Neural progenitor cell (in vitro differentiated cells): ENCODE measurements at regions not wholly inside any gene's neighbourhood (a gene's known extent, or its start where the extent isn't known, plus 50 kb on each side); places are given as distances from the start of the nearest gene placed in this dataset.
A peak's percentile ranks its signal among the peaks of the same experiment; 100 is the strongest.

Experiments
- DNase-seq: peaks from one replicate; pipeline ENCODE4 v3.0.0-alpha.2; 2016; ENCODE audit warnings: low spot score
- H2AFZ ChIP-seq: fragments of 200-600 bp; sonication (generic); replicated peaks from 2 replicates; pipeline ENCODE4 v1.6.1; 2016; ENCODE audit warnings: antibody characterized with exemption
- H3F3A ChIP-seq: fragments of 200-600 bp; sonication (generic); 2 replicates; pipeline ENCODE4 v1.6.1; 2016; ENCODE audit warnings: antibody characterized with exemption, low read depth
- H3K27ac ChIP-seq: fragments of 200-600 bp; sonication (generic); 2 replicates; pipeline ENCODE4 v1.5.1; 2016; ENCODE audit warnings: mild to moderate bottlenecking
- H3K27me3 ChIP-seq: fragments of 200-600 bp; sonication (generic); 2 replicates; pipeline ENCODE4 v1.6.1; 2016; ENCODE audit warnings: mild to moderate bottlenecking, moderate library complexity
- H3K36me3 ChIP-seq: fragments of 200-600 bp; sonication (generic); 2 replicates; pipeline ENCODE4 v1.5.1; 2016
- H3K4me1 ChIP-seq: fragments of 200-600 bp; sonication (generic); 2 replicates; pipeline ENCODE4 v1.6.1; 2016; ENCODE audit warnings: mixed run types
- H3K4me2 ChIP-seq: fragments of 200-600 bp; sonication (generic); 2 replicates; pipeline ENCODE4 v1.6.1; 2016
- H3K4me3 ChIP-seq: fragments of 200-600 bp; sonication (generic); 2 replicates; pipeline ENCODE4 v1.5.1; 2016
- H3K79me2 ChIP-seq: fragments of 200-600 bp; sonication (generic); 2 replicates; pipeline ENCODE4 v1.6.1; 2016; ENCODE audit warnings: low read depth
- H3K9ac ChIP-seq: fragments of 200-600 bp; sonication (generic); 2 replicates; pipeline ENCODE4 v1.6.1; 2016
- H3K9me3 ChIP-seq: fragments of 200-600 bp; sonication (generic); 2 replicates; pipeline ENCODE4 v1.5.1; 2016; ENCODE audit warnings: low read depth
- H4K20me1 ChIP-seq: fragments of 200-600 bp; sonication (generic); 2 replicates; pipeline ENCODE4 v1.6.1; 2016; ENCODE audit warnings: low read depth
- H3K27ac Mint-ChIP-seq: 3 replicates; pipeline ENCODE4 v1.8.0; 2021; ENCODE audit warnings: mixed read lengths
- H3K27me3 Mint-ChIP-seq: 2 replicates; pipeline ENCODE4 v1.8.0; 2022; ENCODE audit warnings: low read depth, mild to moderate bottlenecking, inconsistent platforms, moderate library complexity, mixed read lengths; ENCODE audit not compliant: insufficient read depth
- H3K36me3 Mint-ChIP-seq: 3 replicates; pipeline ENCODE4 v1.8.0; 2021; ENCODE audit warnings: mixed read lengths
- H3K4me1 Mint-ChIP-seq: 3 replicates; pipeline ENCODE4 v1.8.0; 2021; ENCODE audit warnings: mixed read lengths
- H3K4me3 Mint-ChIP-seq: 3 replicates; pipeline ENCODE4 v1.8.0; 2021; ENCODE audit warnings: mild to moderate bottlenecking, moderate library complexity, mixed read lengths
- H3K9me3 Mint-ChIP-seq: 3 replicates; pipeline ENCODE4 v1.8.0; 2020; ENCODE audit warnings: mixed read lengths
- CTCF ChIP-seq: fragments of 200-600 bp; sonication (generic); IDR thresholded peaks from 2 replicates; pipeline ENCODE4 v1.5.1; 2017; ENCODE audit warnings: antibody characterized with exemption, mild to moderate bottlenecking
- EZH2 ChIP-seq: fragments of 200-600 bp; sonication (generic); IDR thresholded peaks from 2 replicates; pipeline ENCODE4 v1.6.1; 2017; ENCODE audit warnings: antibody characterized with exemption, mild to moderate bottlenecking, moderate library complexity
- EZH2phosphoT487 ChIP-seq: fragments of 200-600 bp; sonication (generic); IDR thresholded peaks from 2 replicates; pipeline ENCODE4 v1.6.1; 2017; ENCODE audit warnings: antibody characterized with exemption

GRCh38 chr3:5840056-5840455, 652.5 kb downstream of the EDEM1 start:
- no peaks in the 10 kb centered on the region for H3K36me3 Mint-ChIP-seq
- H3K36me3 ChIP-seq, result no peaks in the 10 kb centered on the region
- no peaks in the 10 kb centered on the region for H3K9me3 Mint-ChIP-seq
- peaks cover 2% of the 10 kb centered on the region for H3K27me3 Mint-ChIP-seq
- DNase-seq, result no peak
- TF ChIP-seq EZH2phosphoT487 (no peak), EZH2 (no peak), CTCF (no peak)
- H3K9ac ChIP-seq, result no peak overlapping the region
- H3F3A ChIP-seq, result no peaks in the 10 kb centered on the region
- H3K27me3 ChIP-seq, result no peaks in the 10 kb centered on the region
- no peak overlapping the region for H3K27ac Mint-ChIP-seq
- no peaks in the 10 kb centered on the region for H3K9me3 ChIP-seq
- H3K4me1 Mint-ChIP-seq, result peaks cover 7% of the 10 kb centered on the region
- H3K27ac ChIP-seq, result no peak overlapping the region
- H3K4me1 ChIP-seq, result no peaks in the 10 kb centered on the region
- H2AFZ ChIP-seq, result no peak overlapping the region
- H3K4me3 ChIP-seq, result no peak overlapping the region
- H4K20me1 ChIP-seq, result no peaks in the 10 kb centered on the region
- H3K79me2 ChIP-seq, result no peaks in the 10 kb centered on the region
- H3K4me3 Mint-ChIP-seq, result no peak overlapping the region
- H3K4me2 ChIP-seq, result no peak overlapping the region

GRCh38 chr3:5841599-5841998, 654.1 kb downstream of the EDEM1 start:
- H3K36me3 Mint-ChIP-seq, result no peaks in the 10 kb centered on the region
- H3K27me3 ChIP-seq, result no peaks in the 10 kb centered on the region
- H3K4me3 ChIP-seq, result no peak overlapping the region
- no peaks in the 10 kb centered on the region for H3K4me1 ChIP-seq
- no peak overlapping the region for H3K9ac ChIP-seq
- no peak overlapping the region for H3K4me3 Mint-ChIP-seq
- H3K4me1 Mint-ChIP-seq, result peaks cover 7% of the 10 kb centered on the region
- H2AFZ ChIP-seq, result no peak overlapping the region
- H3K27ac ChIP-seq, result no peak overlapping the region
- H3K36me3 ChIP-seq, result no peaks in the 10 kb centered on the region
- no peaks in the 10 kb centered on the region for H3F3A ChIP-seq
- no peak for DNase-seq
- no peaks in the 10 kb centered on the region for H4K20me1 ChIP-seq
- no peak for TF ChIP-seq CTCF
- no peak for TF ChIP-seq EZH2phosphoT487
- TF ChIP-seq EZH2, result no peak
- no peaks in the 10 kb centered on the region for H3K9me3 ChIP-seq
- H3K79me2 ChIP-seq, result no peaks in the 10 kb centered on the region
- H3K27me3 Mint-ChIP-seq, result peaks cover 2% of the 10 kb centered on the region
- H3K27ac Mint-ChIP-seq, result no peak overlapping the region
- H3K9me3 Mint-ChIP-seq, result no peaks in the 10 kb centered on the region
- H3K4me2 ChIP-seq, result no peak overlapping the region

- Histone ChIP-seq H3F3A (no peaks in the 10 kb centered on the region), H4K20me1 (no peaks in the 10 kb centered on the region), H3K79me2 (no peaks in the 10 kb centered on the region), H3K9ac (no peak overlapping the region), H3K4me3 (no peak overlapping the region), H3K9me3 (no peaks in the 10 kb centered on the region), H3K27me3 (no peaks in the 10 kb centered on the region), H3K4me2 (no peak overlapping the region), H3K36me3 (no peaks in the 10 kb centered on the region), H3K27ac (no peak overlapping the region), H2AFZ (no peak overlapping the region), H3K4me1 (no peaks in the 10 kb centered on the region)
- no peak overlapping the region for H3K4me3 Mint-ChIP-seq
- H3K9me3 Mint-ChIP-seq, result no peaks in the 10 kb centered on the region
- no peak for DNase-seq
- no peak overlapping the region for H3K27ac Mint-ChIP-seq
- H3K27me3 Mint-ChIP-seq, result peaks cover 3% of the 10 kb centered on the region
- no peaks in the 10 kb centered on the region for H3K4me1 Mint-ChIP-seq
- TF ChIP-seq CTCF, result no peak
- TF ChIP-seq EZH2phosphoT487, result no peak
- TF ChIP-seq EZH2, result no peak
- no peaks in the 10 kb centered on the region for H3K36me3 Mint-ChIP-seq
Observed at GRCh38 chr3:5846261-5846660, 658.8 kb downstream of the EDEM1 start.

GRCh38 chr3:5861151-5861550, 673.6 kb downstream of the EDEM1 start:
- Histone ChIP-seq H3K4me2 (no peak overlapping the region), H3F3A (no peaks in the 10 kb centered on the region), H3K9me3 (no peaks in the 10 kb centered on the region), H3K79me2 (no peaks in the 10 kb centered on the region), H3K4me1 (no peaks in the 10 kb centered on the region), H3K9ac (no peak overlapping the region), H3K4me3 (no peak overlapping the region), H4K20me1 (no peaks in the 10 kb centered on the region), H2AFZ (peak overlapping the region; percentile 17), H3K36me3 (no peaks in the 10 kb centered on the region), H3K27ac (no peak overlapping the region), H3K27me3 (no peaks in the 10 kb centered on the region)
- DNase-seq, result no peak
- Mint-ChIP-seq H3K36me3 (no peaks in the 10 kb centered on the region), H3K27ac (no peak overlapping the region), H3K27me3 (peaks cover 2% of the 10 kb centered on the region), H3K4me3 (no peak overlapping the region), H3K9me3 (no peaks in the 10 kb centered on the region), H3K4me1 (peaks cover 4% of the 10 kb centered on the region)
- TF ChIP-seq EZH2phosphoT487 (no peak), EZH2 (no peak), CTCF (no peak)
